ENCODE measurements at regions not wholly inside any gene's neighbourhood (a gene's known extent, or its start where the extent isn't known, plus 50 kb on each side); places are given as distances from the start of the nearest gene placed in this dataset.

GRCh38 chr2:140057928-140058327 is 1277.7 kb upstream of the NXPH2 start:
- DNase-seq: no peak

- no peak for DNase-seq
These were observed 1261.6 kb upstream of the NXPH2 start for GRCh38 chr2:140041811-140042210.

GRCh38 chr2:140041239-140041638 is 1261.0 kb upstream of the NXPH2 start:
- DNase-seq: no peak

DNA sequence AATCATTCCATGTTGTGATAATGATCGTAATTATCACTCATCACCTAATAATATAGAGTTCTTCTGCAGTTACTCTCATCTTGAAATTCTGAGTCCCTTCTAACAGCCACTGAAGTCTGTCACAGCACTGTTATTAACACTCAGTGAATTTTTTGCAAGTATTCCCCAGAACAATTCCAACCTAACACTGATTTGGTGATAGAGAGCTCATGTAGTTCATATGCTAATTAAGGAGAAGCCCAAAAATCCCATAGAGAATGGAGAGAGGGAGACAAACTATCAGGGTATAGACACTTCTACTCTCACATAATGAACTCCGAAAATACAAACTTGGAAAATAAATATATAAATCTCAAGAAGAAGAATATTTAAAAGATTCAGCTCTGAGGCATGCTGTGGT is 1253.4 kb upstream of the NXPH2 start:
- no peak for DNase-seq

DNA sequence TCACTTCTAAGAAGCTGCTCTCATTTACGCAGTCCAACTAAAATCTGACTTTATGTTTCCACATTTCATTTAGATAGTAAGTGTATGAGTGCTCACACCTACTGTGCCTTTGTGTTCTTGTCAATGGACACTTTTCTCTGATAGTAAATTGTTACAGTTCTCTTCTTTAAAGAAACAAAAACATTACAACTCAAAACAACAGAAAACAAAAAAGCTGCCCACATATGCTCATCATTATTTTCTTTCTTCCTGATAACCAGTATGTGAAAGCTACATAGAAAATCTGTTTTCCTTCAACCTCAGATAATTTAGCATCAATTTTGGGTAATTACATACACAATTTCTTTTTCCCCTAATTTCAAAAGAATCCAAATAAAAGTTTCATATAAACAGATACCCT is 1247.8 kb upstream of the NXPH2 start:
- DNase-seq: no peak

DNA sequence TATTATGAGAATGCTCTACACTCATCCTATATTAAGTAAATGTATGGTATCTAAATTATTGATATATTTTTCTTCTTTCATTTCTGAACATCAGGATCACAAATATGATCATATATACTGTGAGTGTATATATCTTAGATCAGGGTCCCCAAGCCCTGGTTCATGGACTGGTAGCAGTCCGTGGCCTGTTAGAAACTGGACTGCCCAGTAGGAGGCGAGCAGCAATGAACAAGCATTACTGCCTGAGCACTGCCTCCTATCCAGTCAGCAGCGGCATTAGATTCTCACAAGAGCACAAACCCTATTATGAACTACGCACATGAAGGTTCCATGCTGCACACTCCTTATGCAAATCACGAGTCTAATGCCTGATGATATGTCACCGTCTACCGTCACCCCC is 1247.1 kb upstream of the NXPH2 start:
- DNase-seq: peak; percentile 4

DNA sequence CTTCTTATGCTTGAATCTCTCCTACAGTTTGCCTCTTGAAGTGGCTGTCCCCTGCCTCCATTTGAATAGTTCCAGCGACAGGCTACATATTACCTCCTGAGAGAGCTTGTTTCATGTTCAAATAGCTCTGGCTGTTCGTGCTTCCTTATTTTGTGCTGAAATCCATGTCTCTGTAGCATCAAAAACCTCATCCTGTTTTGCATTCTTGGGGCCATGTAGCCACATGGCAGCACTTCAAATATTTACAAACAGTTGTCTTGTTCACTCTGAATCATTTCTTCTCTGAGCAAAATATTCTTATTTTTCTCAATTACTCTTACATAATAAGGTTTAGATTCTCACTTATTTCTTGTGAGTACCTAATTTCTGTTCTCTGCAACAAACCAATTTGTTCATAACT is 1243.1 kb upstream of the NXPH2 start:
- no peak for DNase-seq

DNA sequence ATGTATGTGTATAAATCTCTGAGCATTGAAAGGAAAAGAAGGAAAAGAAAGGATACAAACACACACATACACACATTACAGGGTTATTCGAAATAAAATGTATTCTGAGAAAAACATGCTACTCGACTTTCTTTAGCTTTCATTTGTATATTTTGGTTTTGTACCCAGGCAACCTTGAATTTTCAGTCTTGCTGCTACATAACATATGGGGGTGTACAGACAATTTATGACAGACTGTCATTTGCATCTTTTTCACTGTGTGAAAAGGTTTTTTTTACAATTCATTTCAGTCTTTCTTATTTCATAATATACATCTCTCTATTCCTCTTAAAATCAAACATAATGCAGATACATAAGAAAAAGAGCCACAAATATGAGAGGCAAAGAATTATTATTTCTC is 1238.4 kb upstream of the NXPH2 start:
- no peak for DNase-seq

GRCh38 chr2:140014204-140014546 is 1234.0 kb upstream of the NXPH2 start:
- DNase-seq: no peak

GRCh38 chr2:140013545-140014203 is 1233.5 kb upstream of the NXPH2 start:
- DNase-seq: no peak

GRCh38 chr2:140011287-140011686 is 1231.1 kb upstream of the NXPH2 start:
- DNase-seq: no peak

GRCh38 chr2:140002110-140002509 is 1221.9 kb upstream of the NXPH2 start:
- DNase-seq: no peak

DNA sequence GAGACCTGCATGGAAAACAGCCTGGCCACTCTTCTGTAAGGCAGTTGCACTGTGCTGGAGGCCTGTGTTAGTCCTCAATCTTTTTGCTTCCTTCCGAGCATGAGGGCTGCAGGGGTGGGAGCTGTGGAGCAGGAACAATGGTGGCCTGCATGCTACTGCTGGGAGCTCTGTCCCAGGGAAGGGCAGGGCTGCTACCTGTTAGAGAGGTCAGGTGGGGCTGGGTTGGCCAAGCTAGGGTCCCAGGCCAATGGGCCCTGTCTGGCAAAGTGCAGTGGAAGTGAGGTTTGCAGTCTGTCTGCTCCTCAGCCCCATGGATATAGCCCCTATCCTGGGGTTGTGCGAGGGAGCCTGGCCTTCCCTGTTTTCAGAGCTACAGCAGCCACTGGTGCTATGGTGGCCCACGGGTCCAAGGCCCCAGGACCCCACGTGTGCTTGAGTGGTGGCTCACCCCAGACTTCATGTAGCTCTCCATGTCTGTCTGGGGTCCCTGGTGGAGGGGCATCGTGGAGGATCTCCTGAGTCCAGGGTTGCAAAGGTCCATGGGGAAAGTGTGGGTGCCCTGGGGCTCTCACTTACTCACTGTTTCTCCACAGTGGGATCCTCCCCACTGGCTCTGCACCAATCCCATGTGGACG is 1212.6 kb upstream of the NXPH2 start:
- DNase-seq: no peak

- DNase-seq: no peak
These were observed 1211.9 kb upstream of the NXPH2 start for GRCh38 chr2:139992078-139992477.

DNA sequence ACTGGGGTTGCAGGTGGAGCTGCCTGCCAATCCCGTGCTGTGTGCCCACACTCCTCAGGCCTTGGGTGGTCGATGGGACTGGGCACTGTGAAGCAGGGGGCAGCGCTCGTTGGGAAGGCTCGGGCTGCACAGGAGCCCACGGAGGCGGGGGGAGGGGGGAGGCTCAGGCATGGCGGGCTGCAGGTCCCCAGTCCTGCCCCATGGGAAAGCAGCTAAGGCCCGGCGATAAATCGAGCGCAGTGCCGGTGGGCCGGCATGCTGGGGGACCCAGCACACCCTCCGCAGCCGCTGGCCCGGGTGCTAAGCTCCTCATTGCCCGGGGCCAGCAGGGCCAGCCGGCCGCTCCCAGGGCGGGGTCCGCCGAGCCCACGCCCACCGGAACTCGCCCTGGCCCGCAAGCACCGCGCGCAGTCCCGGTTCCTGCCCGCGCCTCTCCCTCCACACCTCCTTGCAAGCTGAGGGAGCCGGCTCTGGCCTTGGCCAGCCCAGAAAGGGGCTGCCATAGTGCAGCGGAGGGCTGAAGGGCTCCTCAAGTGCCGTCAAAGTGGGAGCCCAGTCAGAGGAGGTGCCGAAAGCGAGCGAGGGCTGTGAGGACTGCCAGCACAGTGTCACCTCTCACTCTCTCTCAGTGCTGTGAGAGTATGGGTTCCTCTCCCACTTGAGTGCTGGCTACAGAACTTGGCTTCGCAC is 1210.6 kb upstream of the NXPH2 start:
- no peak for DNase-seq

GRCh38 chr2:139969323-139969722 is 1189.1 kb upstream of the NXPH2 start:
- DNase-seq: no peak

DNA sequence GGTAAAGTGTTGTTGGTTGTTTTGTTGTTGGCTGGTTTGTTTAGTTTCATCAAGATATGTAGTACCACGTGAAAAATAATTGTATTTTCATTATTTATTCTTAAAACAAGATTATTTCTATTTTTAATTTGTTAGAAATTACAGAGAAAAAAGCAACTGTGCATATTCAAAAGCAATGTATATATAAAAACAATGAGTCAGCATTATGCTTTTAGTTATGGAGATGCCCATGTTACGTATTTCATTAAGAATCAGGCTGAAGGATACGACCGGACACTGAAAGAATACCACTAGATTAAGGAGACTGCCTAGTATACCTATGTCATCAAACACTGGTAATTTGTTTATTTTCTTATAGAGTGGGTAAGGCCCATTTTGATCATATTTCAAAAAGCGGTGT is 1188.4 kb upstream of the NXPH2 start:
- no peak for DNase-seq

DNA sequence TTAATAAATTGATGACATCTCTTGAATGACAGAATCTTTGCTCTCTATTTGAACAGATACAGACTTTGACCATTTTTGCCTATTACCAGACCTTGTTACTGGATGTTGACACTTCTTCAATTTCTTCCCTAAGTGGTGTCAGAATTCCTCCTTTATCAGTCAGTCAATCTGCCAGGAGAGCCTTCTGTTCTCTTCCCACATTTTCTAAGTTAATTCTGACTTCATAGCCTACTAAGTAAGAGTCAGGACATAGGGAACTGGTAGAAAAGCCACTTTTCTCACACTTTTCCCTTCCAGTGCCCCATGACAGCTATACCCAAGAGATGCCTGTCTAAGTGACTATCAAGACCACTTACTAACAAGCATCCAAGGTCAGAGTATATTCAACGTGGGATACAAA is 1187.5 kb upstream of the NXPH2 start:
- DNase-seq: no peak

DNA sequence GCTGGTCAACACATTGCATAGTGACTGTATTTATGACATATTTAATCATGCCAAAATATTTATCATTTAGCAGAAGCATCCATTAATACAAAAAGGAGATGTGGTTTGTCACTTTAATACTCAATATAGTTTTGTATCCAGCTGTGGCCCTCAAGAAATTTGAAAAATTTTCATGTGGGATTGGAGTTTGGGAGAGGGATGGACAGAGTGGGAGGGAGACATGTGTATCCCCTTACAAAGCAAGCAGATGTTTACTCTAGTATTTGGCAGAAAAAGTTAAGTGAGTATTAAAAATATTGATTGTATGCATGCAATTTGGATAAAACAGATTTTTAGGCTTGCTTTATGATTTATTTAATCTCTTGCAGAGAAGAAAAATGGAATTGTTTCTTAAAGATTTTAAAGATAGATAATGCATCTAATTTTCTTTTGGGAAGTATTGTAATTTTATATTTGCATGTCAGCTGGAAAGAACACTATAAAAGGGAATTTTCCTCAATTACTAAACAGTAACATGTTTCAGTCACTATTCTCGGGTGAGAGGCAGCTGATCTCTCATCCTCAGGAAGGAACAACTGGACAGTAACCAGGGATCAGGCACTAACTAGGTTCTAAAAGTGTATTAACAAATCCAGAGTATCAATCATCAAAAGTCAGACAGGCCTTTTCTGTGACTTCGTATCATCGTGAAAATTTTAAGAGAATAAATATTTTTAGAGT is 1184.7 kb upstream of the NXPH2 start:
- DNase-seq: no peak

GRCh38 chr2:139963863-139964355 is 1183.7 kb upstream of the NXPH2 start:
- no peak for DNase-seq

- DNase-seq: no peak
These were observed 1169.2 kb upstream of the NXPH2 start for GRCh38 chr2:139949242-139949972.

DNA sequence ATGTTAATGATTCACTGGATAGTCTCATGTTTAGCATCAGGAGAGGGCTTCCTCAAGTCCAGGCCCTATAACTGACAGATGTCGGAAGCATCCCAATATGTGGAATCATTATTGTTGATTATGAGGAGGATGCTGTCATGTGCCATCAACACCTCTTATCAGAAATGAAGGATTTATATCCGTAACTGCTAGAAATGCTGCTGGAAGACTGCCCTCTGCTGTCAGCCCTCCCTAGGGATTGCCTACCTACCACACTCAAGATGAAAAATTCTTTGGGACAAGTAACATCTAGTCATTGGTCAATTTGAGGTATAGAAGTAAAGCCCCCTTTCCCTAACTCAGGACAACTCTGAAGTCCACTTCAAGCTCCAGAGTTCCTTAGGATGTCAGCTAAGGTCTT is 1166.5 kb upstream of the NXPH2 start:
- no peak for DNase-seq

DNA sequence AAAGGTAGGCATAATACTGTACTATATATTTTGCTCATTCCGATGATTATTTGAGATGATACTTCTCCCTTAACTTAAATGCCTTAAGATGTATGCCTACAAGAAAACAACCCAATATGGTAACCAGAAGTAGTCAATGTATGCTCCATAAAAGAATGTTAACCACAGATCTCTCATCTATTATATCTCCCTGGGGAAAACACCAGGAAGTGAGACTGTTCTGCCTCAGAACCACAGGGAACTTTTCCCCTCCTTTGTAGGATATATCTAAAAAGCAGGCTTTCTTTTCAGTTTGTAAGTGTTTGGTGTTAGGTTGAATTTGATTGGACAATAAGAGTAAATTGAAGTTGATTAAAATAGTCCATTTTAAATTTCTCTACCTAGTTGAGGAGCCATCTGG is 1160.5 kb upstream of the NXPH2 start:
- no peak for DNase-seq
